Transverse colon (tissue), 4 donors: ENCODE measurements at regions not wholly inside any gene's neighbourhood (a gene's known extent, or its start where the extent isn't known, plus 50 kb on each side); places are given as distances from the start of the nearest gene placed in this dataset.

Experiments
- DNase-seq: peaks from one replicate; pipeline ENCODE4 v3.0.0-alpha.2; 2019
- H3K27ac ChIP-seq, 4 donors: fragments of 200-600 bp; sonication (generic); 2 replicates each; pipeline ENCODE4 v1.5.1; 2016 to 2018; ENCODE audit warnings: inconsistent platforms in 4 of 4
- H3K27me3 ChIP-seq: fragments of 200-600 bp; sonication (generic); 2 replicates; pipeline ENCODE4 v1.5.1; 2017; ENCODE audit warnings: inconsistent platforms
- H3K36me3 ChIP-seq, 4 donors: fragments of 200-600 bp; sonication (generic); 2 replicates each; pipeline ENCODE4 v1.5.1; 2017 to 2019; ENCODE audit warnings: inconsistent platforms in 4 of 4
- H3K4me1 ChIP-seq, 4 donors: fragments of 200-600 bp; sonication (generic); 2 replicates each; pipeline ENCODE4 v1.5.1; 2017 to 2020; ENCODE audit warnings: inconsistent platforms in 4 of 4
- H3K4me3 ChIP-seq, 4 donors: fragments of 200-600 bp; sonication (generic); 1 replicate in 1 of 4; 2 replicates in 3 of 4; pipeline versions ENCODE4 v1.5.1 to v1.6.1; 2017 to 2019; ENCODE audit warnings: inconsistent platforms in 4 of 4
- H3K9me3 ChIP-seq, 2 donors: fragments of 200-600 bp; sonication (generic); 2 replicates each; pipeline ENCODE4 v1.5.1; 2017 to 2019; ENCODE audit warnings: inconsistent platforms in 2 of 2
- EP300 ChIP-seq: sonication (generic); formaldehyde crosslinking; IDR thresholded peaks from one replicate; pipeline ENCODE4 v1.6.1; 2017; ENCODE audit warnings: antibody characterized with exemption, low read depth
- POLR2A ChIP-seq: fragments of 450-650 bp; IDR thresholded peaks from one replicate; pipeline ENCODE4 v1.6.1; 2016; ENCODE audit warnings: antibody characterized with exemption, mild to moderate bottlenecking, moderate library complexity
- POLR2AphosphoS5 ChIP-seq, 3 donors: sonication (generic); formaldehyde crosslinking; IDR thresholded peaks; one replicate each; pipeline ENCODE4 v1.6.1; 2016; ENCODE audit warnings: antibody characterized with exemption in 3 of 3
- WGBS, 2 donors: methylation state at CpG; one replicate each; pipeline ENCODE4 v1.1.5; 2018; ENCODE audit warnings: low coverage in 1 of 2; 5-methylcytosine and 5-hydroxymethylcytosine counted together
- in situ Hi-C, 4 donors: fragments of 200-750 bp; cut with MboI; loops; one replicate each; pipeline versions ENCODE4 v1.15.0 to v1.15.1; 2017; ENCODE audit warnings: low sequenced_read_pairs in 3 of 4, low pct_ligation_motif_present in 1 of 4, low pct_unique_long_range_greater_than_20kb in 1 of 4
- intact Hi-C: fragments of 100-400 bp; cut with DNase I; formaldehyde crosslinking; loops from one replicate; pipeline ENCODE4 v1.15.1; 2023; ENCODE audit warnings: low total_unique reads
- TF ChIP-seq, protein P1 (sequence below), 5 experiments: fragments of 200-600 bp in 3 of 5; fragments of 450-650 bp in 2 of 5; sonication (generic) in 3 of 5; IDR thresholded peaks; 1 replicate in 2 of 5; 2 replicates in 3 of 5; pipeline ENCODE4 v1.5.1; 2016 to 2017; ENCODE audit warnings: antibody characterized with exemption in 5 of 5, inconsistent platforms in 3 of 5, mild to moderate bottlenecking in 2 of 5, moderate library complexity in 1 of 5

DNA sequence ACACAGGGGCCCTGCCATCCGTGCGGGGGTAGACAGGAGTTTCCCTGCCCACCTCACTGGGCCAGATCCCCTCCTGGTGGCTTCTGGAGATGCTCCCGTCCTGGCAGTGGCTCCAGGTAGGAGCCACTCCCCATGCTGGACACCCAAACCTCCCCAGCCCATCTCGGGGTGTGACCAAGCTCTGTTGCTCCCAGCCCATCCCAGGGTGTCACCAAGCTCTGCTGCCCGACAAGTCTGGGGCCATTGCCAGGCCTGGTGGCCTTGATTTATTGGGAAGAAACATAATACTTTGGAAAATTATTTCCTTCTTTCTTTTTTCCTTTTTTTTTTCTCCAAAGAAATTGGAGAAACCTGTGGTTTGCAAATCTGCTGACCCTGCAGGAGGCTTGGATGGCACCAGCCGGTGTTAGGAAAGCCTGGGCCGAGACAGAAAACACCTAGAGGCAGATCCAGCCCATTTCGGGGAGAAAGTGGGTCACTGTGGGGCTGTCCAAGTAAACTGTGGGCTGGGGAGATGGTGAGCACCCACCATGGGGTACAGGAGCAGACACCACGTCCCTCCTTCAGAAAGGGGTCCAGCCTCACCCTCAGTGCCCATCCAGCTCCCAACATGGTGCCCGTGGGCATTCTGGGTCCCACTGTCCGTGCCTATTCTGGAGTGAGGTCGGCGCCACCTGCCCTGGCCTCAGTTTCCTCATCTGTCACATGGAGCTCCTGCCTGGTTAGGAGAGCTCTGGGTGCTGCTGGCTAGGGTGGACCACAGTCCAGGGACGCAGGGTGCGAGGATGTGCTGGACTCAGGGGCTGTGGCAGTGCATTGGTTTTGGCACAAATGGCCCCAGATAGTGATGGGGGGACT is 59.4 kb upstream of the ADRA2C start:
- H3K27ac ChIP-seq, result no peak overlapping the region
- 40 to 80% methylated on average over 1 to 13 of the region's 15 CpGs for WGBS, 2 donors
- in situ Hi-C loops (no loop called here), intact Hi-C loops (no loop called here)
- TF ChIP-seq POLR2A (no peak), POLR2AphosphoS5 (IDR thresholded peaks at IDR 0.05) (no peak), EP300 (no peak)
- TF ChIP-seq, protein P1, sequence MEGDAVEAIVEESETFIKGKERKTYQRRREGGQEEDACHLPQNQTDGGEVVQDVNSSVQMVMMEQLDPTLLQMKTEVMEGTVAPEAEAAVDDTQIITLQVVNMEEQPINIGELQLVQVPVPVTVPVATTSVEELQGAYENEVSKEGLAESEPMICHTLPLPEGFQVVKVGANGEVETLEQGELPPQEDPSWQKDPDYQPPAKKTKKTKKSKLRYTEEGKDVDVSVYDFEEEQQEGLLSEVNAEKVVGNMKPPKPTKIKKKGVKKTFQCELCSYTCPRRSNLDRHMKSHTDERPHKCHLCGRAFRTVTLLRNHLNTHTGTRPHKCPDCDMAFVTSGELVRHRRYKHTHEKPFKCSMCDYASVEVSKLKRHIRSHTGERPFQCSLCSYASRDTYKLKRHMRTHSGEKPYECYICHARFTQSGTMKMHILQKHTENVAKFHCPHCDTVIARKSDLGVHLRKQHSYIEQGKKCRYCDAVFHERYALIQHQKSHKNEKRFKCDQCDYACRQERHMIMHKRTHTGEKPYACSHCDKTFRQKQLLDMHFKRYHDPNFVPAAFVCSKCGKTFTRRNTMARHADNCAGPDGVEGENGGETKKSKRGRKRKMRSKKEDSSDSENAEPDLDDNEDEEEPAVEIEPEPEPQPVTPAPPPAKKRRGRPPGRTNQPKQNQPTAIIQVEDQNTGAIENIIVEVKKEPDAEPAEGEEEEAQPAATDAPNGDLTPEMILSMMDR (IDR thresholded peaks at IDR 0.05), result no peak
- no peak overlapping the region for H3K4me3 ChIP-seq
- H3K4me1 ChIP-seq, result no peaks in the 10 kb centered on the region
- H3K9me3 ChIP-seq, result no peaks in the 10 kb centered on the region
- no peaks in the 10 kb centered on the region for H3K36me3 ChIP-seq
- peaks cover 28% of the 10 kb centered on the region for H3K27me3 ChIP-seq
- no peak for DNase-seq

GRCh38 chr4:3706111-3706511 is 60.1 kb upstream of the ADRA2C start:
- no peaks in the 10 kb centered on the region for H3K36me3 ChIP-seq
- 68% methylated on average over 10 of the region's 10 CpGs; no CpG with 5 or more reads in 1 of the 2 donors for WGBS, 2 donors
- no peaks in the 10 kb centered on the region for H3K4me1 ChIP-seq
- TF ChIP-seq POLR2AphosphoS5 (IDR thresholded peaks at IDR 0.05) (no peak), POLR2A (no peak), EP300 (no peak)
- TF ChIP-seq, protein P1 (IDR thresholded peaks at IDR 0.05), result no peak
- in situ Hi-C loops (no loop called here), intact Hi-C loops (no loop called here)
- no peak for DNase-seq
- H3K27ac ChIP-seq, result no peak overlapping the region
- peaks cover 34% of the 10 kb centered on the region for H3K27me3 ChIP-seq
- H3K9me3 ChIP-seq, result no peaks in the 10 kb centered on the region
- no peak overlapping the region for H3K4me3 ChIP-seq

DNA sequence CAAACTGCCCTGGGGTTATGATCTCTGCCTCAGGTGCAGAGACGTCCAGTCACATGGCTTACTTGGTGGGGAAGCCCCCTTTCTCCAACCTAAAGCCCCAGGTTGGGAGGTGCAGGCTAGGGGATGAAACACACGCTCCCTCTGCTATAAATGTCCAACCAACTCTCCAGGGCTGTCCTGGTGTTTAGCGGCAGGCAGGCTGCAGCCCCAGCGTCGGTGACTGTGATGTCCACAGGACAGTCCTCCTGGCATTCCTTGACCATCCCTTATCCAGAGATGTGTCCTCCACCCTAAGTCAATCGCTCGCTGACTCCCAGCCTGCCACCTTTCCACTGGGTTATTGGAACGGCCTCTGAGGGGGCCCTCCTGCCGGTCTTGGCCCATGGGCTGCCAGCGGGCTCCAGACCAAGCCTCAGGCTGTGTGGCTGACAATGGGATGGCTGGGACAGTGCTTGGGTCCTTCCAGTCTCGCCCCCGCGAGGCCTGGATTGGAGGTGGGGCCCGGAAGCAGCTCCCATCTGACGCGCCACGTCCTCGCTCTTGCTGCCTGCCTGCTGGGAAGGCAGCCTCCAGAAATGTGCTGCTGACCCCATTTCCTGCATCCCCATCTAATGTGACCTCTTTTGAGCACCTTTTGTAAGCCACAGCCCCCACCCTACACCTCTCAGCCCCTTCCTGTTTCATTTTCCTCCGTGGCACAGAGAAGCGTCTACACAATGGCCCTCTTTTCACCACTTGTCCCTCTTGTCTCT is 60.8 kb upstream of the ADRA2C start:
- Histone ChIP-seq H3K4me1 (no peaks in the 10 kb centered on the region), H3K4me3 (no peak overlapping the region), H3K27me3 (peaks cover 34% of the 10 kb centered on the region), H3K27ac (no peak overlapping the region), H3K36me3 (no peaks in the 10 kb centered on the region), H3K9me3 (no peaks in the 10 kb centered on the region)
- in situ Hi-C loops (no loop called here), intact Hi-C loops (no loop called here)
- DNase-seq, result no peak
- TF ChIP-seq, protein P1 (IDR thresholded peaks at IDR 0.05), result no peak
- TF ChIP-seq POLR2AphosphoS5 (IDR thresholded peaks at IDR 0.05), result no peak
- TF ChIP-seq POLR2A, result no peak
- no peak for TF ChIP-seq EP300
- WGBS, 2 donors, result 80 to 100% methylated on average over 1 to 19 of the region's 20 CpGs

GRCh38 chr4:3704669-3705068 is 61.5 kb upstream of the ADRA2C start:
- in situ Hi-C loops, result no loop called here
- 84 to 89% methylated on average over 3 to 10 of the region's 10 CpGs for WGBS, 2 donors
- intact Hi-C loops, result no loop called here
- Histone ChIP-seq H3K27ac (no peak overlapping the region), H3K9me3 (no peaks in the 10 kb centered on the region), H3K27me3 (peaks cover 34% of the 10 kb centered on the region), H3K36me3 (no peaks in the 10 kb centered on the region), H3K4me1 (no peaks in the 10 kb centered on the region), H3K4me3 (no peak overlapping the region)
- TF ChIP-seq POLR2AphosphoS5 (IDR thresholded peaks at IDR 0.05) (no peak), EP300 (no peak), POLR2A (no peak)
- TF ChIP-seq, protein P1 (IDR thresholded peaks at IDR 0.05), result no peak
- no peak for DNase-seq
